ENCODE measurements at regions not wholly inside any gene's neighbourhood (a gene's known extent, or its start where the extent isn't known, plus 50 kb on each side); places are given as distances from the start of the nearest gene placed in this dataset.

- DNase-seq, result no peak
Measured at GRCh38 chr3:104988496-104988895, 378.2 kb upstream of the ALCAM start.

- no peak for DNase-seq
Measured at GRCh38 chr3:104989878-104990277, 376.8 kb upstream of the ALCAM start.

GRCh38 chr3:104990758-104991157 lies 376.0 kb upstream of the ALCAM start:
- DNase-seq, result no peak

GRCh38 chr3:104992676-104993075 lies 374.0 kb upstream of the ALCAM start:
- no peak for DNase-seq

- no peak for DNase-seq
Measured at GRCh38 chr3:105006164-105006563, 360.5 kb upstream of the ALCAM start.

- no peak for DNase-seq
Measured at GRCh38 chr3:105013657-105014056, 353.1 kb upstream of the ALCAM start.

GRCh38 chr3:105014631-105015030 lies 352.1 kb upstream of the ALCAM start:
- DNase-seq, result no peak

GRCh38 chr3:105022813-105023212 lies 343.9 kb upstream of the ALCAM start:
- DNase-seq, result no peak

GRCh38 chr3:105030211-105030610 lies 336.5 kb upstream of the ALCAM start:
- no peak for DNase-seq

GRCh38 chr3:105032541-105032940 lies 334.2 kb upstream of the ALCAM start:
- DNase-seq, result no peak

- no peak for DNase-seq
Measured at GRCh38 chr3:105033081-105033480, 333.6 kb upstream of the ALCAM start.

GRCh38 chr3:105039004-105039403 lies 327.7 kb upstream of the ALCAM start:
- DNase-seq, result no peak

GRCh38 chr3:105040026-105040622 lies 326.6 kb upstream of the ALCAM start:
- no peak for DNase-seq

GRCh38 chr3:105042586-105042985 lies 324.1 kb upstream of the ALCAM start:
- no peak for DNase-seq

- no peak for DNase-seq
Measured at GRCh38 chr3:105051111-105051510, 315.6 kb upstream of the ALCAM start.

GRCh38 chr3:105051972-105052371 lies 314.7 kb upstream of the ALCAM start:
- no peak for DNase-seq

GRCh38 chr3:105062853-105063252 lies 303.9 kb upstream of the ALCAM start:
- DNase-seq, result no peak

- no peak for DNase-seq
Measured at GRCh38 chr3:105065895-105066839, 300.5 kb upstream of the ALCAM start.

- DNase-seq, result no peak
Measured at GRCh38 chr3:105067361-105067760, 299.3 kb upstream of the ALCAM start.

- no peak for DNase-seq
Measured at GRCh38 chr3:105077060-105077822, 289.5 kb upstream of the ALCAM start.

- no peak for DNase-seq
Measured at GRCh38 chr3:105083945-105084344, 282.8 kb upstream of the ALCAM start.

- DNase-seq, result no peak
Measured at GRCh38 chr3:105085506-105085905, 281.2 kb upstream of the ALCAM start.

Measured in GOT3 (cell line).